ENCODE measurements at regions not wholly inside any gene's neighbourhood (a gene's known extent, or its start where the extent isn't known, plus 50 kb on each side); places are given as distances from the start of the nearest gene placed in this dataset.
A peak's percentile ranks its signal among the peaks of the same experiment; 100 is the strongest.
"Not testable (repeated sequence)": the region's sequence is repeated elsewhere in the genome, so short reads cannot be mapped to it uniquely, and the experiment has no call there.

GRCh38 chr10:21110358-21110757 is 213.2 kb upstream of the NEBL start:
- Mint-ChIP-seq H3K27me3 (ENCODE audit: low read depth) (no peaks in the 10 kb centered on the region), H3K4me3 (no peak overlapping the region), H3K36me3 (peaks cover 9% of the 10 kb centered on the region), H3K9me3 (peaks cover 33% of the 10 kb centered on the region), H3K27ac (no peak overlapping the region), H3K4me1 (no peaks in the 10 kb centered on the region)
- no peak for TF ChIP-seq CTCF (IDR thresholded peaks at IDR 0.05; ENCODE audit: unreplicated experiment)
- no peak for DNase-seq (ENCODE audit: low spot score in 2 of 2, unreplicated experiment in 2 of 2)

- DNase-seq (ENCODE audit: low spot score in 2 of 2, unreplicated experiment in 2 of 2); H3K27me3 Mint-ChIP-seq (ENCODE audit: low read depth); H3K36me3 Mint-ChIP-seq; H3K4me3 Mint-ChIP-seq; H3K4me1 Mint-ChIP-seq; H3K27ac Mint-ChIP-seq: not testable (repeated sequence)
- peaks cover 24% of the 10 kb centered on the region for H3K9me3 Mint-ChIP-seq
These were observed 209.8 kb upstream of the NEBL start for GRCh38 chr10:21106931-21107330.

- H3K36me3 Mint-ChIP-seq, H3K4me3 Mint-ChIP-seq: not testable (repeated sequence)
These were observed 208.2 kb upstream of the NEBL start for GRCh38 chr10:21105331-21105730.

GRCh38 chr10:21100871-21101514 is 203.9 kb upstream of the NEBL start:
- Mint-ChIP-seq H3K36me3 (peaks cover 1% of the 10 kb centered on the region), H3K9me3 (peaks cover 6% of the 10 kb centered on the region), H3K27ac (peak overlapping the region; percentile 1), H3K27me3 (ENCODE audit: low read depth) (no peaks in the 10 kb centered on the region), H3K4me3 (no peak overlapping the region), H3K4me1 (peaks cover 13% of the 10 kb centered on the region)
- no peak for TF ChIP-seq CTCF (IDR thresholded peaks at IDR 0.05; ENCODE audit: unreplicated experiment)
- DNase-seq (ENCODE audit: low spot score in 2 of 2, unreplicated experiment in 2 of 2): no peak

More at GRCh38 chr10:21105331-21105730, 208.2 kb upstream of the NEBL start:
- peaks cover 24% of the 10 kb centered on the region for H3K9me3 Mint-ChIP-seq
- DNase-seq (ENCODE audit: low spot score in 2 of 2, unreplicated experiment in 2 of 2); H3K4me1 Mint-ChIP-seq; H3K27me3 Mint-ChIP-seq (ENCODE audit: low read depth); H3K27ac Mint-ChIP-seq: not testable (repeated sequence)

GRCh38 chr10:21100190-21100589 is 203.1 kb upstream of the NEBL start:
- Mint-ChIP-seq H3K36me3 (no peaks in the 10 kb centered on the region), H3K4me3 (no peak overlapping the region), H3K27me3 (ENCODE audit: low read depth) (no peaks in the 10 kb centered on the region), H3K27ac (no peak overlapping the region), H3K9me3 (peaks cover 6% of the 10 kb centered on the region), H3K4me1 (peaks cover 13% of the 10 kb centered on the region)
- no peak for TF ChIP-seq CTCF (IDR thresholded peaks at IDR 0.05; ENCODE audit: unreplicated experiment)
- DNase-seq (ENCODE audit: low spot score in 2 of 2, unreplicated experiment in 2 of 2): no peak

GRCh38 chr10:21099291-21100062 is 202.4 kb upstream of the NEBL start:
- no peak for DNase-seq (ENCODE audit: low spot score in 2 of 2, unreplicated experiment in 2 of 2)
- Mint-ChIP-seq H3K9me3 (peaks cover 3% of the 10 kb centered on the region), H3K27me3 (ENCODE audit: low read depth) (no peaks in the 10 kb centered on the region), H3K4me1 (peaks cover 13% of the 10 kb centered on the region), H3K27ac (peak overlapping the region; percentile 7), H3K36me3 (no peaks in the 10 kb centered on the region), H3K4me3 (no peak overlapping the region)
- no peak for TF ChIP-seq CTCF (IDR thresholded peaks at IDR 0.05; ENCODE audit: unreplicated experiment)
